GM18907 (cell line): ENCODE measurements at regions not wholly inside any gene's neighbourhood (a gene's known extent, or its start where the extent isn't known, plus 50 kb on each side); places are given as distances from the start of the nearest gene placed in this dataset.
A peak's percentile ranks its signal among the peaks of the same experiment; 100 is the strongest.

Experiments used
- ATAC-seq: cut with Tn5 transposase; IDR thresholded peaks from one replicate; pipeline ENCODE4 v1.9.1; 2021; ENCODE audit warnings: mild to moderate bottlenecking, moderate library complexity; ENCODE audit not compliant: unreplicated experiment

GRCh38 chr6:20023549-20024315 is 186.6 kb downstream of the ID4 start:
- peak; percentile 94 for ATAC-seq

DNA sequence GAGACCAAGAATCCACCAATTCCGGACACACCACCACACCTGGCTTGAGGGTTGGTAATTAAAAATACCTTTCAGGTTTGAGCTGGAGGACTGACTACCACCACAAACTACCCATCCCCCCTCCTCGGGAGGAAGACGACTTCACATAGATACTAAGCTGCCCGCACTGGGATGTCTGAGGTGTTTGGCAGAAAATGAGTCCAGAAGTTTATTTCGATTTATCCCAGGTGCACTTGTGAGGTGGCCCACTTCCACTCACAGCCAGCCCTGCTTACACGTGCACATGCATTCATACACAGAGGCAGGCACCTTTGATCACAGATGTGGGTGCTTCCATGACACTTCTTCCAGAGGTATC is 187.1 kb downstream of the ID4 start:
- peak; percentile 25 for ATAC-seq

GRCh38 chr6:20024978-20025377 is 187.3 kb downstream of the MBOAT1 start:
- ATAC-seq = no peak

GRCh38 chr6:20025681-20026080 is 186.6 kb downstream of the MBOAT1 start:
- ATAC-seq = no peak

DNA sequence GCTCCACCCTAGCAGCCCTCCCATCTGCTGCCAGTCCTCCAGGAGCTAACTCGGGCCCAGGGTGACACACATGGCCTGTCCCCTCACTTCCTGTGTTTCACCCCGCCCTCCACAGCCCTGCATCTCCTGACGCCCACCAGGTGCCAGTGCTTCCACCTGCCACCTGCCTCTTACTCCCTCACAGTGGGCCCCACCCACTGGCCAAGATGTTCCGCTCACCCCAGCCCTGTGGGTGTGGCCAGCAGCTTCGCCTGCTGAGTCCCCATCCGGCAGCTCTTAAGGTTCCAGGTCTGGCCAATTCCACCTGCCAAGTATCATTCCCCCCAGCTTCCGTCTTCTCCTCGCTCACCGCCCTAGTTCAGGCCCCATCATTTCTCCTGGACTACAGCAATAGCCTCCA is 184.1 kb downstream of the MBOAT1 start:
- ATAC-seq = no peak

DNA sequence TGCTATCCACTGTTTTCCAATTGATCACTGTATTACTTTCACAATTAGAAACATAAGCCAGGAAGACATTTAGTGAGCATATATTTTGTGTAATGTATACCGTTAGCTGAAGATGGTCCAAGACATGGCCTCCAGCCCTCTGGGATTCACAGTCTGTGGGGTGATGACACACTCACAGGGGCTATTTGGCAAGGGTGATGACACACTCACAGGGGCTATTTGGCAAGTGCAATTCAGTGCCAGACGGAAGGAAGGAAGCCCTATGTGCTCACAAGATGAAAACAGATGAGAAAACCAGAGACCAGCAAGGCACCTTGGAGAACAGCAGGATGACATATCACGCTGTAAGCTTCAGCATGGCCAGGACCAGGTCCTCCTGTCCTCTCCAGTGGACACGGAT is 183.7 kb downstream of the MBOAT1 start:
- ATAC-seq = no peak

DNA sequence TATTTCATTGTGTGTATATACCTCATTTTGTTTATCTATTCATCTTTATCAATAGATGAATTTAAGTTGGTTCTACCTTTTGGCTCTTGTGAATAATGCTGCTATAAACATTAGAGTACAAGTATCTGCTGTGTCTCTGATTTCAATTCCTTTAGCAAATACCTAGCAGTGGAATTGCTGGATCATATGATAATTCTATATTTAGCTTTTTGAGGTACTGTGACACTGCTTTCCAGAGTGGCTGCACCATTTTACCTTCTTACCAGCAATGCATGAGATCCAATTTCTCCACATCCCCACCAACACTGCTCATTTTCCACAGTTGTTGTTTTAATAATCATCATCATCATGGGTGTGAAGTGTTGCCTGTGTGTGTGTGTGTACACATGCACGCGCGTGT is 182.3 kb downstream of the MBOAT1 start:
- no peak for ATAC-seq

DNA sequence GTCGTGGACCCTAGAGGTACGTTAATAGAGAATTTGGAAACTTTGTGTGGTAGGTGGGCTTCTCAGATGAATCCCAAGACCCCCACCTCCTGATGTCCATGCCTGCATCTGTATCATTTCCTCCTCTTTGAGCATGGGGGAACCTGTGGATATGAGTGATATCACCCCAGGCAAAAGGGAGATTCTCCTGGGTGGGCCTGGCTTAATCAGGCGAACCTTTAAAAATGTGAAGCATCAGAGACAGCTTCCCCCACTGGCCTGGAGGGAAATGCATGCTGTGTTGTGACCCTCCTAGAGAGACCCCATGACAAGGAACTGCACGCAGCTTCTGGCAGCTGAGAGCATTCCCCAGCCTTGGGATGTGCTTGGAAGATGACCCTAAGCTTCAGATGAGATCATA is 180.9 kb downstream of the MBOAT1 start:
- no peak for ATAC-seq

DNA sequence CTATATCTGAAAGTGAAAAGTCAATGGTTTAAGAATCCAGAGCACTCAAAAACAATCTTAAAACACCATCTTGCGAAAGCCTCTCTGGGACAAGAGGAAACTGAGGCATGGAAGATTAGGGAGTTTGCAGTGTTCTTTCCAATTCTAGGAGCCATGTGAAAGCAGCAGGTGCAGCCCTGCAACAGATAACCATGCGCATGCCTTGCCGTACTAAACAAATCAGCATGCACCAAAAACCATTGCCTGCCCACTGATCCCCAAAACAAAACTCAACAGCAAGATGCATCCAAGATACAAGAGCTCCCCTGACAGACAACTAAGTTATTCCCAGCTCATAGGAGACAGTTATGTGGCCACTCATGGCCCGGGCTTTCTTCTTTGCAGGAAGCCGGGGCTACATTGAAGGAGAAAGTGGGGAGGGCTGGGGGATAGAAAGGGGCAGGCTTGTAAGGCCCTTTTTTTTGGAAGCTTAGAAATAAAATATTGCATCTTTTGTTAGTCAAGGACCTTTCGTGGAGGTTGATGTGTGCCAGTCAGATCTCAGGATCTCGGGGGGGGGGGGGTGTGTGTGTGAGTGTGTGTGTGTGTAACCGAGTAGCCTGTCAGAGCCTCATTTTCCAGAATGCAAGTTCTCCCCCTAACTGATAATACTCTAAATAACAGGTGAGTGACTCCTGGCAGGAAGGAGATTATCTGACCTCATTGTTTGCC is 178.4 kb downstream of the MBOAT1 start:
- no peak for ATAC-seq

- ATAC-seq = no peak
Observed at GRCh38 chr6:20034408-20034769, 177.9 kb downstream of the MBOAT1 start.

- no peak for ATAC-seq
Observed at GRCh38 chr6:20036141-20036677, 176.1 kb downstream of the MBOAT1 start.

- ATAC-seq = no peak
Observed at GRCh38 chr6:20038410-20039204, 173.7 kb downstream of the MBOAT1 start.

DNA sequence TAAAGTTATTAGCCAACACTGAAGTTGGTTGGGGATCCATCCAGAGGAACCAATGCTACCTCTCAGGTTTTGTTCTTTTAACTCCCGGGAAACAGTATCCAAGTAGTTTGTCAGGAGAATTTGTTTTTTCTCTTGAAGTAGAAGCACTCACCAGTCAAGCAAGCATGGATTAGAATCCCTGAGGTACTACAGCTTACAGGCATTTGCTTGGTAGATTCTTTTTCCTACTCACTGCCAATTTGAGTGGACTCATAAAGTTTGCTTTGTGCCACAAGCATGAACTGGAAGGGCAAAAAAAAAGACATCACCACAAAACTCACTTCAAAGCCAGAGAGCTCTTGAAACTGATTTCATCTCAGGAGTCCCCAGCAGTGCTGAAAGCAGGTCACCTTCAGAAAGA is 167.4 kb downstream of the MBOAT1 start:
- ATAC-seq = no peak
